CD4-positive, alpha-beta T cell (primary cell): ENCODE measurements at regions not wholly inside any gene's neighbourhood (a gene's known extent, or its start where the extent isn't known, plus 50 kb on each side); places are given as distances from the start of the nearest gene placed in this dataset.

ENCODE experiments used
- ATAC-seq: fragments of 200-7000 bp; cut with Tn5 transposase; one replicate; pipeline ENCODE4 v1.10.0; 2022; ENCODE audit warnings: mild to moderate bottlenecking; ENCODE audit not compliant: poor library complexity
- CTCF ChIA-PET: fragments of 350-600 bp; sonication (Branson Sonifier 250); formaldehyde crosslinking; loops from one replicate; lab custom pipeline; 2021; ENCODE audit warnings: antibody characterized with exemption, inconsistent platforms; lab: Charles Lee
- POLR2A ChIA-PET: fragments of 350-600 bp; sonication (Branson Sonifier 250); formaldehyde crosslinking; loops from one replicate; lab custom pipeline; 2021; ENCODE audit warnings: antibody characterized with exemption, inconsistent platforms; lab: Charles Lee
- DNase-seq, 14 experiments: peaks; one replicate each; pipeline ENCODE4 v3.0.0-alpha.2; 2013 to 2020; ENCODE audit warnings: mixed read lengths in 2 of 14
- H3K27ac ChIP-seq, 2 donors: one replicate each; pipeline versions ENCODE4 v1.5.1 to v1.7.0; 2013; ENCODE audit warnings: low read length in 2 of 2, low read depth in 1 of 2, mild to moderate bottlenecking in 1 of 2
- H3K27me3 ChIP-seq, 2 experiments: 1 replicate in 1 of 2; 2 replicates in 1 of 2; pipeline versions ENCODE4 v1.6.1 to v1.7.0; 2013; ENCODE audit warnings: low read length in 2 of 2, control low read depth in 1 of 2, mild to moderate bottlenecking in 1 of 2, moderate library complexity in 1 of 2; ENCODE audit not compliant: insufficient read depth in 2 of 2, control insufficient read depth in 1 of 2
- H3K36me3 ChIP-seq: one replicate; pipeline ENCODE4 v1.6.1; 2013; ENCODE audit warnings: low read length, control low read depth; ENCODE audit not compliant: insufficient read depth
- H3K4me1 ChIP-seq: one replicate; pipeline ENCODE4 v1.6.1; 2013; ENCODE audit warnings: low read length, control low read depth; ENCODE audit not compliant: insufficient read depth
- H3K4me3 ChIP-seq: one replicate; pipeline ENCODE4 v1.5.1; 2013; ENCODE audit warnings: mild to moderate bottlenecking, low read length, moderate library complexity
- H3K9me3 ChIP-seq, 2 experiments: 1 replicate in 1 of 2; 2 replicates in 1 of 2; pipeline versions ENCODE4 v1.6.1 to v1.7.0; 2013; ENCODE audit warnings: low read length in 2 of 2, mild to moderate bottlenecking in 2 of 2, control low read depth in 1 of 2, moderate library complexity in 1 of 2; ENCODE audit not compliant: control insufficient read depth in 1 of 2, insufficient read depth in 1 of 2
- H3K27ac Mint-ChIP-seq: one replicate; pipeline ENCODE4 v1.8.0; 2020; ENCODE audit warnings: mixed read lengths
- H3K27me3 Mint-ChIP-seq: one replicate; pipeline ENCODE4 v1.8.0; 2021; ENCODE audit warnings: mixed read lengths
- H3K36me3 Mint-ChIP-seq: one replicate; pipeline ENCODE4 v1.8.0; 2021; ENCODE audit warnings: low read depth, mixed read lengths
- H3K4me1 Mint-ChIP-seq: one replicate; pipeline ENCODE4 v1.8.0; 2021; ENCODE audit warnings: low read depth, mixed read lengths
- H3K4me3 Mint-ChIP-seq: one replicate; pipeline ENCODE4 v1.8.0; 2020; ENCODE audit warnings: mild to moderate bottlenecking, mixed read lengths
- H3K9me3 Mint-ChIP-seq: one replicate; pipeline ENCODE4 v1.8.0; 2020; ENCODE audit warnings: mixed read lengths
- CTCF ChIP-seq: fragments of 200-600 bp; IDR thresholded peaks from one replicate; pipeline ENCODE4 v1.8.0; 2022; ENCODE audit warnings: antibody characterized with exemption, mild to moderate bottlenecking
- intact Hi-C, 2 experiments: fragments of 100-400 bp; cut with DNase I in 1 of 2; cut with micrococcal nuclease in 1 of 2; formaldehyde crosslinking; loops; one replicate each; pipeline versions ENCODE4 v1.15.1 to v1.9.0; 2023 to 2025; cut with DNase I, micrococcal nuclease

GRCh38 chr12:91951571-91951970 is 194.1 kb downstream of the BTG1 start:
- Mint-ChIP-seq H3K9me3 (peaks cover 10% of the 10 kb centered on the region), H3K27me3 (no peaks in the 10 kb centered on the region), H3K4me1 (peaks cover 22% of the 10 kb centered on the region), H3K4me3 (no peak overlapping the region), H3K27ac (no peak overlapping the region), H3K36me3 (peaks cover 7% of the 10 kb centered on the region)
- intact Hi-C loops = no loop called here
- H3K36me3 ChIP-seq = no peaks in the 10 kb centered on the region
- ATAC-seq (no peak), DNase-seq (no peak)
- H3K27me3 ChIP-seq = no peaks in the 10 kb centered on the region
- ChIA-PET CTCF (no interaction called here), POLR2A (interaction anchor here (1.9 kb wide), 1 partner anchor 74 kb away, joined by 6 read pairs; no protein-coding TSS in a partner anchor)
- H3K9me3 ChIP-seq = no peaks in the 10 kb centered on the region
- no peak overlapping the region for H3K27ac ChIP-seq
- no peak overlapping the region for H3K4me3 ChIP-seq
- no peak for TF ChIP-seq CTCF
- peaks cover 6% of the 10 kb centered on the region for H3K4me1 ChIP-seq

GRCh38 chr12:91948504-91948903 is 197.1 kb downstream of the BTG1 start:
- H3K27ac ChIP-seq = no peak overlapping the region
- H3K27ac Mint-ChIP-seq = peak overlapping the region; percentile 71
- TF ChIP-seq CTCF = no peak
- no peaks in the 10 kb centered on the region for H3K9me3 ChIP-seq
- ATAC-seq (no peak), DNase-seq (peak in 6 of 14 experiments; percentile 1 to 56 (median 20))
- CTCF ChIA-PET = no interaction called here
- intact Hi-C loops = no loop called here
- H3K4me3 Mint-ChIP-seq = no peak overlapping the region
- peaks cover 24% of the 10 kb centered on the region for H3K4me1 Mint-ChIP-seq
- no peak overlapping the region for H3K4me3 ChIP-seq
- no peaks in the 10 kb centered on the region for H3K36me3 ChIP-seq
- no peaks in the 10 kb centered on the region for H3K36me3 Mint-ChIP-seq
- H3K4me1 ChIP-seq = peaks cover 6% of the 10 kb centered on the region
- no peaks in the 10 kb centered on the region for H3K27me3 ChIP-seq
- POLR2A ChIA-PET = no interaction called here
- H3K27me3 Mint-ChIP-seq = no peaks in the 10 kb centered on the region
- no peaks in the 10 kb centered on the region for H3K9me3 Mint-ChIP-seq

GRCh38 chr12:91947459-91947858 is 198.2 kb downstream of the BTG1 start:
- no peaks in the 10 kb centered on the region for H3K27me3 ChIP-seq
- H3K4me3 ChIP-seq = no peak overlapping the region
- no peak overlapping the region for H3K4me3 Mint-ChIP-seq
- no peaks in the 10 kb centered on the region for H3K36me3 ChIP-seq
- CTCF ChIA-PET = no interaction called here
- no peaks in the 10 kb centered on the region for H3K9me3 Mint-ChIP-seq
- POLR2A ChIA-PET = interaction anchor here (1.0 kb wide), 1 partner anchor 182 kb away, joined by 3 read pairs; no protein-coding TSS in a partner anchor
- intact Hi-C loops = no loop called here
- peaks cover 24% of the 10 kb centered on the region for H3K4me1 Mint-ChIP-seq
- DNase-seq (peak in 2 of 14 experiments; percentile 33 to 54), ATAC-seq (no peak)
- H3K27ac ChIP-seq = no peak overlapping the region
- no peaks in the 10 kb centered on the region for H3K36me3 Mint-ChIP-seq
- H3K27ac Mint-ChIP-seq = no peak overlapping the region
- H3K9me3 ChIP-seq = no peaks in the 10 kb centered on the region
- peaks cover 6% of the 10 kb centered on the region for H3K4me1 ChIP-seq
- no peak for TF ChIP-seq CTCF
- H3K27me3 Mint-ChIP-seq = no peaks in the 10 kb centered on the region
